ENCODE measurements at regions not wholly inside any gene's neighbourhood (a gene's known extent, or its start where the extent isn't known, plus 50 kb on each side); places are given as distances from the start of the nearest gene placed in this dataset.

DNA sequence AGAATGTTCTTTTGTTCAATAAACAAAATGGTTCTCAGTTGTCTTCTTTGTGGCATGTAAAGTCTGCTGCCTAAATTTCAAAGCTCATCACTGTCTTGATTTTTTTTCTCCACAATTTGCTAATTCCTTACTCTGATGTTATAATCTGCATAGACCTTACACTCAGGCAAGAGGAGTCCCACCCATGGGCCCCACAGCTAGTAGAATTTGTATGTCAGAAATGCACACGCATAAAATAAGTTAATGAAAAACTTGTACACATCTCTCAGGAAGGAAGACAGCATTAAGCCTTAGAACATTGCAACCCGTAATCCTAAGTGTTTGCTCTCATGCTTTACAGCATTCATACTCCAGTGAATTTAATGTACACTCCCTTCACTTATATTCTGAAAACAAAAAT lies 280.8 kb downstream of the ATXN7L3B start:
- no peak for DNase-seq

- DNase-seq = no peak
Observed at GRCh38 chr12:74820324-74820723, 282.7 kb downstream of the ATXN7L3B start.

- no peak for DNase-seq
Observed at GRCh38 chr12:74836567-74836966, 298.9 kb downstream of the ATXN7L3B start.

DNA sequence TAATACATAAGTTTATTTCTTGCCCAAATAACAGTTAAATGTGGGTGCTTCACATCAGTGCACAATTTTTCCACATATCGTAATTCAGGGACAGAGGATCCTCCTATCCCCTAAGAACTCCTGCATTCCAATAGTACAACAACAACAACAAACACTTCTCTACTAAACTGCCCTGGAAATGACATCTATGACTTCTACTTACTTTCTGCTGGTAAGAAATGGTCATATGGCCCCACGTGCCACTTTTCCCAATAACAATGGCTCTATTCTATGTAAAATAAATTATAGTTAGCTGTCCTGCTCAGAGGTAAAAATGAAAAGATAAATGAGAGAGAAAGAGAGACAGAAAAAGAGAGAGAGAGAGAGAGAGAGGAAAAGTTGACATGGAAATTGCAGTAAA lies 308.5 kb downstream of the ATXN7L3B start:
- no peak for DNase-seq

DNA sequence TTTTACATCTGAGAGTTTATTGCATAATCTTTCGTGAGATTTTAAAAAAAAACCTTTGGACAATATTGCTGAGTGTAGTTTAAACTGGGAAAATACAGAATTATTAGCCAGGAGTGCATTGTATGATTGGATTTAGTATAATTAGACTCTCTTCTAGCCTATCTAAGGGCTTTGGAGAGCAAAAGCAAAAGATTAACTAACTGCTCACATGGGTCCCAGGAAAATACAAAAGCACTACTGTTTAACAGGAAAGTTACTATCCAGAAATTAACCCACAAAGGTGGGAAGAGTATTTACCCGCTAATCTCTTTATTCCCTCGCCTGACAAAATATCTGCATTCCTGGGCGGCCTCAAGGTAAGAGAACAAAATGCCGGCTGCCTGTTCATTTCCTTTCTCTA lies 309.5 kb downstream of the ATXN7L3B start:
- DNase-seq = no peak

DNA sequence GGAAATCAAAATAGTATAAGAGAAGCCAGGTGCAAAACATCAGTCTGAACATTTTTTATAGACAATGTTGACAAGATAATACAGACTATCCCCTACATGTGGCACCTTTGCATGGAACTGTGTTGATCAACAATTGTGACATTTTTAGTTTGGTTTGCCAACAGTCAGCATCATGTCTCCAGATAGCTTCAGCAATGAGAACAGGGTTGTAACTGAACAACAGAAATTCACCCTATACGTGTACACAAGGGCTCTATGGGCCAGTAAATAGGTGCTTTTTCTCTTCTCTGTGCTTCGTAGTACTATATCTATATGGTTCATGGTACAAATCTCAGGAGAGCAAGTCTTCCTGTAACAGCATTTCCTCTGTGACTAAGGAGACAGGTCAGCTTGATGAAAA lies 310.4 kb downstream of the ATXN7L3B start:
- DNase-seq = no peak

DNA sequence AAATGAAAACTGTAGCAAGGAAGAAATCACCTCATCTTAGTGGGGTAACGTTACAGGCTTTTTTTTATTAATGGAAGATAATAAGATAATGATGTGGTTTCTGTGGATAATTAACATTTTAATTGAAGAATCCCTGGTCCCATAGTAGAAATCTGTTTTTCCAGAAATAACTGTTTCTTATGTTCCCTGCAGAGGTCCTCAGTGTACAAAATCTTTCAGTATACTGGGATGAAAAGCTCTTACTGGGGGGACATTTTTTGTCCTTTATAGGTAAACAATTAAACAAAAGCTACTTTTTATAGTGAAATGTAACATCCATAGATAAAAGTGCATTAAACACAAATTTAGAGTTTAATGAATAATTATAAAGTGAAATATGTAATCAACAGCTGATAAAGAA lies 312.2 kb downstream of the ATXN7L3B start:
- DNase-seq = no peak

GRCh38 chr12:74871817-74872216 lies 334.2 kb downstream of the ATXN7L3B start:
- no peak for DNase-seq

- no peak for DNase-seq
Observed at GRCh38 chr12:74885775-74886174, 323.9 kb downstream of the KCNC2 start.

- no peak for DNase-seq
Observed at GRCh38 chr12:74889073-74889472, 320.6 kb downstream of the KCNC2 start.

DNA sequence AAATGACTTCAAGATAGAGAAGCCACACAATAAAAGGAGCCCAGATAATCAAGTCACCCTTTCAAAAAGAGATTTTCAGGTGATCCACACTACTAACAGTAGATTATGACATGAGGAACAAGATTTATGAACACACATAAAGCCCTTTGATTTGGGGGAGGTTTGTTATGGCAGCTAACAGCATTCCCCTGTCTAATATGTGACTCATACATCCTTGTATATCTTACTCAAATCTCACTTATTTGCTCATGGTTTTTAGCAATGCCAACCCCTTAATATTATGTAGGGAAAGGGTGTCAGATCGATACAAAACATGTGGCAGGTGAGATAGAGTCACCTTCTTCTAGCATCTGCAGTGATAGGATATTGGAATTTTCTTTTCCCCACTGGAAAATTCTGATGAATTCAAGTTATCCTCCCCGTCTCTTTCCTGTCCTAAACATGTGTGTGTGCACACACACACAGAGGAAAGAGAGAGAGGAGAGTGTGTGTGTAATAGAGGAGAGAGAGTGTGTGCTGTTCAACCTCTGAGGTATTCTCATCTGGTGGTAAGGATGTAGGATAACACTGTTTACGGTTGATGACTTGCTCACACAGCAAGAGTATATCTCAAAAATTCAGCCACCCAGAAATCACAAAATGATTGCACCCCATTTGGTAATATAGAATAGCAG lies 319.9 kb downstream of the KCNC2 start:
- DNase-seq = no peak

DNA sequence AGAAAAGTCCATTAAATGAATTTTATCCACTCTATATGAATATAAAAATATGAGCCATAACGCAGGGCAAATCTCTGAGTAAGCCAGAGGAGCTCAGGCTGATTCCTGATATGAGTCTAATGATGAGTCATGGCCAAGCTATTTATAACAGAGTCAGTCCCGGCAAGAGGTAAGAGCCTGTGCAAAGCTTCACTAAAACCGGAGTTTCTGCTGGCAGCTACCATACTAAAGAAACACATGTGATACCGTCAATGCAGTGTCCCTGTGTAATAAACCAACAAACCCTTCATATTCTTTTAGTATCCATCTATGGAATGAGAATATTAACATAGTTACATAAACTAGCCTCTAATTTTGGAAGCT lies 319.4 kb downstream of the KCNC2 start:
- peak; percentile 55 to 73 for DNase-seq

DNA sequence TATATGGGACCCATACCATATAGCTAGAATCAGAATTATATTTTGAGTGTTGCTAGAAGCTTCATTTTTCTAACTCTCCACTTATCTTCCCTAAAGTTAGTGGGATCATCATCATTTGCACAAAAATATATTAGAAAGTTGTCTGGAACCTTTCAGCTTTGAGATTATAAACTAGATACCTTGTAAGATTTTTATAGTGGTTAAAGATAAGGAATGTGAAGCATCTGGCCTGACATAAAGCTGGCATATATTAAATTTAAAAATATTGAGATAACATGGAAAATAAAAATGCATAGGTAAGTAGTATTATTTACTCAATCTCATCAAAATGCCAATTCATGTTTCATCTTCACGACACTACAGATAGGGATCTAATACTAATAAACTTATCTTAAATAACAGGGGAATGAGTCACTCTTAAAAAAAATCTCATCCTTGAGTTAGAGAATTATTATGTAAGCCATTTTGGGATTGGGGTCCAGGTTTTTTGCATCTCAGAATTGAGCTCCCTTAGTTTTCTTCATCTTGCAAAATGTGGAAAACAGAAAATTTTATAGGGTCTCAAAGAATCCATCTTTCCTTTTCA lies 318.5 kb downstream of the KCNC2 start:
- no peak for DNase-seq

GRCh38 chr12:74892057-74892633 lies 317.5 kb downstream of the KCNC2 start:
- no peak for DNase-seq

GRCh38 chr12:74896186-74896585 lies 313.5 kb downstream of the KCNC2 start:
- no peak for DNase-seq

DNA sequence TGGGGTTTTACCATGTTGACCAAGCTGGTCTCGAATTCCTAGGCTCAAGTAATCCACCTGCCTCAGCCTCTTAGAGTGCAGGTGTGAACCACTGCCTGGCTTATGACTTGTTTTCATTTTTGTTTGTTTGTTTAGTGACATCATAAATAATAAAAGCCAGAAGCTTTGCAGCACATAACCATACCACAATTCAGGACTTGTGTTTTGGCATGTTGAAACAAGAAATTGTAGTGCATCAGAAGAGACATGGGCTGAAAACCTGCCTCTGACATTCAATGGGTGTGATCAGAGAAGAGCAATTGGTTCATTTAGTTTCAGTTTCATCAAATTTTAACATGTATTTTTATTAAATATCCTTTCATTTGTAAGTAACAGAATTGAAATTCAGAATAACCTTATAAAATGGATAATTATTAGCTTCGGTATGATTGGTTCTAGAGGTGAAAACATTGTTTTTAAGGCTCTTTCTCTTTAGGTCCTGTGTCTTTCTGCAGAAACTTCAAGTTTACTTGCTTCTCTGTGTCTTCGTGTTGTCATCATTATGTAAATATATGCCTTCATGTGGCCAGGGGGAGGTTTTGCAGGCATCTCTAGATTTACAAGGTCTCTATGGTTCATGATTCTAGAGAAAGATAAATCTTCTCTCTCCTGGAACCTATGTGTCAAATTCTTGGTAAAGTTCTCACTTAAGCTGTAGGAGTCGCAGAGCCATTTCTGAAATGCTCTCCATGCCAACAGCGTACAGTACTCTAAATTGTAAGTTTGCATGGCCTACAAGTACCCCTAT lies 312.0 kb downstream of the KCNC2 start:
- no peak for DNase-seq

DNA sequence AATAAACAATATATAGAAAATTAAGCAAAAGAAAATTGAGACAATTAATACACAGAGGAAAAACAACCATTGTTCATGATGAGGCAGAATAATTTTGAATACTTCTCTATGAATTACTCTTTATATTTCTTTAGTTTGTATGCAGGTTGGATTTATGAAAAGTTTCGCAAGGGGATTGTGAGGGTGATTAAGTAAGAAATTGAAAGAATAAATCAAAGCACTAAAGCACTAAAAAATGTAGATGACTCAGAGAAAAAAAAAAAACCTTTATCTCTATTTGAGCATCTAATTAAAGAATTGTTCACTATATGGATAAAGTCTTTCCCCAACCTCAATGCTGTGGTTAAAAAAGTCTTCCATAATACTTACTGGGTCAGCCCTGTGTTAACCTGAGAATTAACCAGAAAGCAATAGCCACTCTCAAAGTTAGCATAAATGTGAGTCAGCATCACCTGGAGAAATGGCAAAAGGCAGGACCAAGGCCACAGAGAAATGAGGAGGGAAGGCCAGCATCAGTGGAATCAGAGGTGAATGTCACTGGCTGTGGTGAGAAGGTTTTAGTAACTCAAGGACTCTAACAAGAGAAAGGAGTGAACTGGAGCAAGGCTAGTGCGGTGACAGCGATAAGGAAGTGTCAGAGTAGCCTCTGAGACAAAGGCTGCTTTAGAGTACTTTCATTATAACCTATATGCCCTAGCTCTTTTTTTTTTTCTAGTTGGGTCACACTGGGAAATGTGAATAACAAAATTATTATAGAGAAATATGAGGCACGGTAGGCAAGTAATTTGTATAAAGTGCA lies 310.4 kb downstream of the KCNC2 start:
- DNase-seq = no peak

DNA sequence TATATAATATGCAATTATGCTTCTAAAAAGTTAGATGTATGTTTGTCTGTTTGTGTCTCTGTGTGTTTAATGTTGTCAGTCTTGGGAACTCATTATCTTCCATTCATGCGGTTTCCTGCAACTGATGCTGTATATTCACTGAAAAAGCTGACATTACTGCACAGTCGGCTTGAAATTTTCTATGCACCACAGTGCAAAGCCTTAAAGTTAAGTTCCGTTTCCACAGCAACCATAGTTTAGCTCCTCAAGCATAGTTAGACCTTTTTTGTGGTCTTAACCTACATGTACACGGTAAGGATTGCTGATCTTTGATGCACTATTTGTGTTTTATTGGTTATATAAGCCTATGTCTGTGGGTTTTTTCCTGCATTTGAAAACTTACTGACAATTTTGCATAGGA lies 309.4 kb downstream of the KCNC2 start:
- DNase-seq = no peak

GRCh38 chr12:74903522-74903921 lies 306.1 kb downstream of the KCNC2 start:
- no peak for DNase-seq

GRCh38 chr12:74906224-74906623 lies 303.4 kb downstream of the KCNC2 start:
- DNase-seq = no peak

DNA sequence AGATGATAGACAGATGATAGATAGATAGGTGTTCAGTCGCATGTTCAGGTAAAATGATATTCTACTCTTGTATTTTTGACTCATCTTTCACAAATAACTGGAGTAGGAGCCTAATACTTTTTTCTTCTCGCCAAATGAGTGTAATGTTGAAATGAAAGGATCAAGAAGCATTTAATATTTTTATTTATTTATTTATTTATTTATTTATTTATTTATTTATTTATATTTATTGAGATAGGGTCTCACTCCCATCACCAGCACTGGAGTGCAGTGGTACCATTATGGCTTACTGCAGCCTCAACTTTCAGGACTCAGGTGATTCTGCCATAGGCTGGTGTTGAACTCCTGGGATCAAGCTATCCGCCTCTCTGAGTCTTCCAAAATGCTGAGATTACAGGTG lies 298.8 kb downstream of the KCNC2 start:
- no peak for DNase-seq

DNA sequence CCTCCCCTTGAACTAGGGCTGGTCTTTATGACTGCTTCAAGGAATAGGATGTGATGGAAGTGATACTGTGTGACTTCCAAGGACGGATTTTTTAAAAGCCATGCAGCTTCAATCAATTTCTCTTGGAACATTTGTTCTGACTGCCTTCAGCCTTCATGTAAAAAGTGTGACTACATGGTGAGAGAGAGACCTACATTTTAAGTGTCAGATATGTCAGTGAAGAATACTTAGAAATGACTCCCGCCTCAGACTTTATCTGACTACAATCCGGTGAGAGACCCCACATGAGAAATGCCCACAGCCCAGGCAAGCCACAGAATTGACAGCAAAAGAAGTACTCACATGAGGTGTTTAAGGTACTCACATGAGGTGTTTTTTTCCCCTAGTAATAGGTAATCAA lies 295.3 kb downstream of the KCNC2 start:
- DNase-seq = no peak

GRCh38 chr12:74915718-74916117 lies 293.9 kb downstream of the KCNC2 start:
- no peak for DNase-seq

Data from SHP77 (cell line).